K562 (cell line): ENCODE measurements at regions not wholly inside any gene's neighbourhood (a gene's known extent, or its start where the extent isn't known, plus 50 kb on each side); places are given as distances from the start of the nearest gene placed in this dataset.

ENCODE experiments used
- ATF7 ChIP-seq: fragments of 450-650 bp; IDR thresholded peaks from 2 replicates; pipeline ENCODE4 v1.7.1; 2014; ENCODE audit warnings: mild to moderate bottlenecking, moderate library complexity
- CEBPG ChIP-seq, 3 experiments: fragments of 200-800 bp in 1 of 3; sonication (Bioruptor generic) in 1 of 3; sonication (generic) in 1 of 3; formaldehyde crosslinking in 1 of 3; IDR thresholded peaks in 2 of 3; conservative IDR thresholded peaks in 1 of 3; 2 replicates each; pipeline versions ENCODE4 v1.6.1 to v1.8.0; 2016 to 2022; ENCODE audit warnings: missing compliant biosample characterization in 2 of 3, missing genetic modification characterization in 2 of 3, mild to moderate bottlenecking in 1 of 3, missing genetic modification reagents in 1 of 3
- DIDO1 ChIP-seq: fragments of 450-650 bp; IDR thresholded peaks from 2 replicates; pipeline ENCODE4 v1.6.1; 2016; ENCODE audit warnings: low read depth, missing biosample characterization, missing genetic modification characterization
- EGR1 ChIP-seq: fragments of 450-650 bp; conservative IDR thresholded peaks from 2 replicates; pipeline ENCODE4 v1.6.1; 2017; ENCODE audit warnings: mild to moderate bottlenecking
- ETV6 ChIP-seq, 3 experiments: fragments of 150-350 bp in 1 of 3; sonication (generic) in 1 of 3; formaldehyde crosslinking in 1 of 3; IDR thresholded peaks; 2 replicates each; pipeline versions ENCODE4 v1.6.1 to v1.8.0; 2014 to 2022; ENCODE audit warnings: borderline replicate concordance in 2 of 3, low read depth in 2 of 3, antibody characterized with exemption in 1 of 3, low read length in 1 of 3, mild to moderate bottlenecking in 1 of 3, missing genetic modification reagents in 1 of 3
- FIP1L1 ChIP-seq: fragments of 200-400 bp; formaldehyde crosslinking; IDR thresholded peaks from 2 replicates; pipeline ENCODE4 v1.6.1; 2018; ENCODE audit warnings: mild to moderate bottlenecking, low read depth, low read length; ENCODE audit not compliant: poor library complexity, severe bottlenecking
- GTF2A2 ChIP-seq: IDR thresholded peaks from 2 replicates; pipeline ENCODE4 v1.6.1; 2016; ENCODE audit warnings: mild to moderate bottlenecking, missing genetic modification characterization, missing compliant biosample characterization
- HNRNPL ChIP-seq: fragments of 200-400 bp; formaldehyde crosslinking; IDR thresholded peaks from 2 replicates; pipeline ENCODE4 v1.6.1; 2017; ENCODE audit warnings: low read depth, mild to moderate bottlenecking, low read length
- KDM4B ChIP-seq, 2 experiments: fragments of 450-650 bp in 1 of 2; sonication (generic) in 1 of 2; IDR thresholded peaks; 2 replicates each; pipeline ENCODE4 v1.6.1; 2016 to 2017; ENCODE audit warnings: borderline replicate concordance in 2 of 2, antibody characterized with exemption in 1 of 2, low read depth in 1 of 2, mild to moderate bottlenecking in 1 of 2
- MED1 ChIP-seq: sonication (generic); formaldehyde crosslinking; IDR thresholded peaks from 2 replicates; pipeline ENCODE4 v1.8.1; 2023; ENCODE audit warnings: missing genetic modification reagents, borderline replicate concordance
- NCOA4 ChIP-seq: fragments of 450-650 bp; IDR thresholded peaks from 2 replicates; pipeline ENCODE4 v1.6.1; 2018; ENCODE audit warnings: mild to moderate bottlenecking; ENCODE audit not compliant: partially characterized antibody
- NFIC ChIP-seq: fragments of 450-650 bp; IDR thresholded peaks from 2 replicates; pipeline ENCODE4 v1.6.1; 2017; ENCODE audit warnings: mild to moderate bottlenecking, inconsistent platforms
- PCBP2 ChIP-seq: fragments of 200-400 bp; formaldehyde crosslinking; IDR thresholded peaks from 2 replicates; pipeline ENCODE4 v1.6.1; 2018; ENCODE audit warnings: low read length, low read depth, mild to moderate bottlenecking, moderate library complexity; ENCODE audit not compliant: poor library complexity, severe bottlenecking
- PHF20 ChIP-seq: fragments of 450-650 bp; IDR thresholded peaks from 2 replicates; pipeline ENCODE4 v1.6.1; 2018; ENCODE audit not compliant: partially characterized antibody
- PRMT5 ChIP-seq: sonication (generic); formaldehyde crosslinking; IDR thresholded peaks from 2 replicates; pipeline ENCODE4 v1.5.0; 2020; ENCODE audit warnings: missing genetic modification reagents
- SMAD2 ChIP-seq: fragments of 150-350 bp; IDR thresholded peaks from 2 replicates; pipeline ENCODE4 v1.6.1; 2014; ENCODE audit warnings: low read depth, mild to moderate bottlenecking, low read length
- STAG1 ChIP-seq: sonication (generic); formaldehyde crosslinking; IDR thresholded peaks from 2 replicates; pipeline ENCODE4 v1.5.0; 2020; ENCODE audit warnings: missing genetic modification reagents, borderline replicate concordance
- TEAD4 ChIP-seq, 2 experiments: sonication (generic) in 1 of 2; formaldehyde crosslinking in 1 of 2; IDR thresholded peaks; 2 replicates each; pipeline versions ENCODE4 v1.6.1 to v1.8.0; 2012 to 2022; ENCODE audit warnings: borderline replicate concordance in 1 of 2, inconsistent platforms in 1 of 2, low read length in 1 of 2, mild to moderate bottlenecking in 1 of 2, missing genetic modification reagents in 1 of 2
- ZNF12 ChIP-seq: sonication (generic); formaldehyde crosslinking; IDR thresholded peaks from 2 replicates; pipeline ENCODE4 v1.4.0; 2020; ENCODE audit warnings: mild to moderate bottlenecking, missing genetic modification reagents
- ZNF23 ChIP-seq: fragments of 250-450 bp; sonication (Bioruptor Pico); IDR thresholded peaks from 2 replicates; pipeline ENCODE4 v1.4.0; 2020; ENCODE audit warnings: mild to moderate bottlenecking
- ZNF239 ChIP-seq: fragments of 250-450 bp; sonication (Bioruptor Pico); IDR thresholded peaks from 2 replicates; pipeline ENCODE4 v1.4.0; 2020; ENCODE audit warnings: mild to moderate bottlenecking
- ZSCAN32 ChIP-seq: fragments of 450-650 bp; formaldehyde crosslinking; IDR thresholded peaks from 2 replicates; pipeline ENCODE4 v1.4.0; 2020; ENCODE audit warnings: mild to moderate bottlenecking, moderate library complexity
- TF ChIP-seq, protein P1 (sequence below): fragments of 250-450 bp; sonication (Bioruptor Pico); IDR thresholded peaks from 2 replicates; pipeline ENCODE4 v1.4.0; 2020; ENCODE audit warnings: mild to moderate bottlenecking, moderate library complexity

DNA sequence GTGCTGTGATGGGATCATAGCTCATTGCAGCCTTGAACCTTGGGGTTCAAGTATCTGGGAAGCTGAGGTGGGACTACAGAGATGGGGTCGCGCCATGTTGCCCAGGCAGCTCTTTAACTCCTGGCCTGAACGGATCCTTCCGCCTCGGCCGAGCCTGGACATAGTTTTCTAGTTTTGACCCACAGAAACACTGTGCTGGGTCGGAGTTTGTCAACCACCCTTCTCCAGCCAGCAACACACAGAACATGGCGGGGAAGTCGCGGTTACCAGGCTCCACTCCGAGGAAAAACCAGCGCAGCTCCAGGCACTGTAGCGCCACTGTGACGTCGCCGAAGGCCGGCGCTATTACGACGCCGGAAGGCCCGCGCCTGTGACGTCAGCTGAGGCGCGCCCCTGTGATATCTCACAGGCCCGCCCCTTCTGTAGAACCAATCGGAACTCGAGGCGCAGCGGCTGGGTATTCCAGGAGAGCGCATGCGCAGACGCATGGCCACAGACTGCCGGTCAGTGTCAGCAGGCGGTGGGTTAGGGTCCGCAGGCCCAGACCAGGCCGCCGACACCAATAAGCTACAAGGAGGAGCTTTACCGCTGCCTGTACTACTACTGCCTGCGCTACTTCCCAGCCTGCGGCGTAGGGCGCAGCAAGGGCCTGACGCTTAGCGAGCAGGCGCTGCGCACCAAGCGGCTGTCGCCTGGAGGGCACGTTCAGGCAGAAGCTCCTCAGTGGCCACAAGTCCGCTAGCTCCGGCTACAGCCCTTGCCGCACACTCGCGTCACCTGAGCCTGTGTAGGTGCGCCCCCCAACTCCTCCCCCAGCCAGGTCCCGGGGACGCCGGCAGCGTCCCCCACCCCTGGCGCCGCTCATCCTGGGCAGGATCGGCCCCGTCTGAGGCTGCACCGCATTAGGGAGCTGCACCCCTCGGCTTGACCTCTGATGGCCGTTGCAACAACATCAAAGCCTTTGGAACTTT is 135.2 kb upstream of the KCTD7 start (continued):
- TF ChIP-seq PCBP2: no peak
- TF ChIP-seq PRMT5: no peak
- no peak for TF ChIP-seq STAG1 (CRISPR knock-in tag)
- TF ChIP-seq SMAD2: no peak
- TF ChIP-seq GTF2A2: no peak
- TF ChIP-seq NFIC: peak; percentile 55
- TF ChIP-seq FIP1L1: peak; percentile 41
- no peak for TF ChIP-seq ZNF239 (CRISPR knock-in tag)
- TF ChIP-seq EGR1: no peak
- TF ChIP-seq ETV6 (IDR thresholded peaks at IDR 0.05; ENCODE audit: borderline replicate concordance in 1 of 2, low read depth in 2 of 2, low read length in 1 of 2): no peak; a peak in 1 of 4 replicates
- no peak for TF ChIP-seq ETV6 (CRISPR knock-in tag; IDR thresholded peaks at IDR 0.05; ENCODE audit: borderline replicate concordance)
- TF ChIP-seq ZSCAN32: peak; percentile 1; the same call in 1 of the 2 replicates
- TF ChIP-seq ATF7: peak; percentile 98
- TF ChIP-seq KDM4B (IDR thresholded peaks at IDR 0.05; ENCODE audit: borderline replicate concordance in 2 of 2, low read depth in 1 of 2): peak in 1 of 2 experiments; percentile 23; a peak in 1 of 4 replicates
- TF ChIP-seq ZNF12: 0 out of 2 replicates have a peak, but pooled peaks have one; percentile 10
- TF ChIP-seq, protein P1, sequence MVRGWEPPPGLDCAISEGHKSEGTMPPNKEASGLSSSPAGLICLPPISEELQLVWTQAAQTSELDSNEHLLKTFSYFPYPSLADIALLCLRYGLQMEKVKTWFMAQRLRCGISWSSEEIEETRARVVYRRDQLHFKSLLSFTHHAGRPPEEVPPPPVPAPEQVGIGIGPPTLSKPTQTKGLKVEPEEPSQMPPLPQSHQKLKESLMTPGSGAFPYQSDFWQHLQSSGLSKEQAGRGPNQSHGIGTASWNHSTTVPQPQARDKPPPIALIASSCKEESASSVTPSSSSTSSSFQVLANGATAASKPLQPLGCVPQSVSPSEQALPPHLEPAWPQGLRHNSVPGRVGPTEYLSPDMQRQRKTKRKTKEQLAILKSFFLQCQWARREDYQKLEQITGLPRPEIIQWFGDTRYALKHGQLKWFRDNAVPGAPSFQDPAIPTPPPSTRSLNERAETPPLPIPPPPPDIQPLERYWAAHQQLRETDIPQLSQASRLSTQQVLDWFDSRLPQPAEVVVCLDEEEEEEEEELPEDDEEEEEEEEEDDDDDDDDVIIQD (CRISPR knock-in tag): no peak
- TF ChIP-seq TEAD4 (IDR thresholded peaks at IDR 0.05; ENCODE audit: low read length): peak; percentile 6; the same call in 1 of the 2 replicates
- TF ChIP-seq TEAD4 (CRISPR knock-in tag; IDR thresholded peaks at IDR 0.05; ENCODE audit: borderline replicate concordance): peak; percentile 82; the same call in 1 of the 2 replicates
- TF ChIP-seq MED1 (CRISPR knock-in tag): no peak
- no peak for TF ChIP-seq HNRNPL
- peak; percentile 81 for TF ChIP-seq PHF20
- TF ChIP-seq ZNF23 (CRISPR knock-in tag): no peak
- no peak; the same call in 1 of the 2 replicates for TF ChIP-seq DIDO1 (tag)
- TF ChIP-seq CEBPG (CRISPR knock-in tag; IDR thresholded peaks at IDR 0.05): no peak
- TF ChIP-seq CEBPG (tag; conservative IDR thresholded peaks at IDR 0.05 in 1 of 2, IDR thresholded peaks at IDR 0.05 in 1 of 2): no peak
- TF ChIP-seq NCOA4: no peak
